ENCODE measurements at regions not wholly inside any gene's neighbourhood (a gene's known extent, or its start where the extent isn't known, plus 50 kb on each side); places are given as distances from the start of the nearest gene placed in this dataset.
A peak's percentile ranks its signal among the peaks of the same experiment; 100 is the strongest.

DNA sequence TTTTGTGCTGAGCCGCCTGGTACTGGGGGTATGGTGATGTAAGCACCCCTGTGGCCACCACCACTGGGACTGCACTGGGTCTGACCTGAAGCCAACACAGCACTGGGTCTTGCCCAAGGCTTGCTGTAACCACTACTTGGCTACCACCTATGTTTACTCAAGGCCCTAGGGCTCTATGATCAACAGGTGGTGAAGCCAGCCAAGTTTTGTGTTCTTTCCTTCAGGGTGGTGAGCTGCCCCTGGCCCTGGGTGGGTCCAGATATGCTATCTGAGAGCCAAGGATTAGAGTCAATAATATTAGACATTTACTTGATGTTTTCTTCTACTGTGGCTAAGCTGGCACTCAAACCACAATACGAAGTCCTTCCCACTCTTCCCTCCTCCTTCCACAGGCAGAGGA is 55.1 kb upstream of the PAGE4 start:
- no peak for DNase-seq

DNA sequence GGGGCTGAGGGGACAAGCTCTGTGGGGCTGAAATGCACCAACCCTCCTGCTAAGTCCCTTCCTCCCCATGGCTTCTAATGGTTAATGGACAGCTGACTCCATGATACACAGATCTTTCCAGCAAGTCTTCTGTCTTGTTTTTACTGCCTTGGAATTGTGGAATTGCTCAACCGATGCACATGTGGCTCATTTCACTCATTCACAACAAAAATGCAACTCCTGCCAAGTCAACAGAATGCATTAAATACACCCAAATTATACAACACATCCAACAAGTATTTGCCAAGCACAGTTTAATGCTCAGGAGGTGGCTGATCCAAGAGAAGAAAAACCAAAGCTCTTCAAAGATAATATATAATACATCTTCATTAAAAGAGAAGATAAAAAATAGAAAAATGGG is 61.9 kb upstream of the PAGE4 start:
- peak in 2 of 3 donors; percentile 15 to 54 for DNase-seq

DNA sequence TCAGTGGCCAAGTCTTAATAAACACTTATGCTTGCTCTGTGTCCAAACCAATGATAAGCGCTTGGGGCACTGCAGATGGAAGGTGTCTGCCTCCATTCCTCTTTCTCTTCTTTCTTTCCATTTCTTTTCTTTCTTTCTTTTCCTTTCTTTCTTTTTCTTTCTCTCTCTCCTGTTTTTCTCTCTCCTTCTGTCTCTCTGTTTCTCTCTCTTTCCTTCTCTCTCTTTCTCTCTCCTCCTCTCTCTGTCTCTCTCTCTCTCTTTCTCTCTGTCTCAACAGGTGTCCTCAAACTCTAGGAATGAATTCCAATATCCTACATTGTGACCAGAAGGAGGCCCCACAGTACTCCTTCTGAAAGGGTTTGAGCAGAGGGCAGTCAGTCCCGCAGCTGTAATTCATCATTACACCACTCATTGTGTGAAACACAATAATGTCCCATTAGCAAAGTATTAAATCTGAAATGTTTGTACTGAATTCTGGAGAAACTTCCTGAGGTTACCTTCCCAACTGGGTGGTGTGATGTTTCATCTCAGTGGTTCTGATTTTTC is 66.5 kb upstream of the PAGE1 start:
- no peak for DNase-seq

DNA sequence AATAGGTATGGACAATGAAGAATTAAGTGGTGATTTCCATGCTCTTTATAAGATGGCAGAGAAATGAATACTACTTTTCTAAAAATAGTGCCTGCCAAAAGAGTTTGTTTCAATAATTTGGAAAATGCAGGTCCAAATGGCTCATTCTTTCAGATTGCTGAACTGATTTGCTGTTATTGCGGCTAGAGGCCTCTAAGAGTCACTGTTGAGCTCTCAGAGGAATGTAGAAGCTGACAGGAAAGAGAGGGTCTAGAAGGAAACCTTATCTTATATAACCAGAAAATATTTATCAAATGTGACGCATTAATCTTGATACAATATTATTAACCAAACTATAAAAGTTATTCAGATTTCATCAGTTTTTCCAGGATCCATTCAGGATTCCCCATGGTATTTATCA is 65.7 kb upstream of the PAGE1 start:
- peak in 1 of 3 donors; percentile 22 for DNase-seq

DNA sequence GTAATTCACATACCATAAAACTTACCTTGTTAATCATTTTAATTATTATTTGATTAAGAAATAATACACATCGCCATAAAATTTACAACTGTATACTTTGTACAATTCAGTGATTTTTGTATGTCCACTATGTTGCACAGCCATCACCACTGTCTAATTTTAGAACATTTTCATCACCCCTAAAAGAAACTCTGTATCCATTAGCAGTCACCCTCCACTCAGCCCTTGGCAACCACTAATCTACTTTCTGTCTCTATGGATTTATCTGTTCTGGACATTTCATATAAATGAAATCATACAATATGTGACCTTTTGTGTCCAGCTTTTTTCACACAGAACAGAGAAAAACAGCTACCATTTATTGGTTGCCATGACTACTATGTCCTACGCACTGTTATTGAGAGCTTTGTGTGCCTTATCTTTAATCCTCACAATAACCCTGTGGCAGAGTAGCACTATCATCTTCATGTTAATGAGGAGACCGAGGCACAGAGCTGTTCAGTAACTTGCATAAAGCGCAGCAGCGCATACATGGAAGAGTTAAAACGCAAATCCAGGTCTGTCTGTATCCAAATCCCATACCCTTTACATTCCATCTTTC is 64.6 kb upstream of the PAGE1 start:
- peak in 1 of 3 donors; percentile 7 for DNase-seq

DNA sequence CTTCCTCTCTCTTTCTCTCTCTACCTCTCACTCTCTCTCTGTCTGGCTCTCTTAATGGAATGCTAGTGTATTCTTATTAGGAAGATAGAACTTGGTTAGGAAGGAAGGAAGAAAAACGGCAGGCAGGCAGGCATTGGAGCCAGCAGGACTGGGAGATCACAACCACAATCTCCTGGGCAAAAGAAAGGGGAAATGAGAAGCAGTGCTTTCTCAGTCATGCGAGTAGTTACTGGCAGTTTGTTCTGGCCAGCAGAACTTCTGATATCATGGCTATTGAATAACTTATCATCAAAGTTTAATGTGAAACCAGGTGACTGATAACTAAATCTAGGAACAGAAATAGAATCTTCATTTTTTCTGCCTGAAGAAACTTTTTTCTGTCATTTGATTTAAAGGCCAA is 60.9 kb upstream of the PAGE1 start:
- no peak for DNase-seq

DNA sequence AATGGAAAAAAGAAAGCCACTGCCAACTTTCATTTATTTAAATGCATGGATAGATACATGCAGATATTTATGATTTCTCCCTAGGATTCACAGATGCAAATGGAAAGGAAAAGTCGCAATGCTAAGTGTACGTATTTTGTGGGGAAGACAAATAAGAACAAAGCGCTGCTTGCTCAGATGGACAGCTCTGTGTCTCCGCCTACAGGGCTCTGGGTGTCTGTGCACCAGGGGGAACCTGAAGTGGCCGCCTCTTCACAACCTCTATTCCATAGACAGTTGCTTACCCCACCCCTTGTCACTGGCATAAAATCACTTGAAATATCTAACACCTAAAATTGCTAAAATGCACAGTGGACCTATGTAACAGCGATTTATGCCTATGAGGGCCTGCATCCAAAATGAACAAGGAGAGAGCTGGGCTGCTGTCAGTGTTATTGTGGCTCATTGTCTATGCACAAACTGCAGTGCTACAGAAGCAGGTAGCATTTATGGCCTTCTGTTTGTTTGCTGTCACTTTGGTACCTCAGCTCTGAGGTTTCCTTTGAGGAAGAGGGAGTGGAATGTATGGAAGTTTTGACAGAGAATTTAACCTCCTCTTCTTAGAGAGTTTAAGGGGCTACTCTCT is 58.6 kb upstream of the PAGE1 start:
- DNase-seq: peak in 2 of 3 donors; percentile 16 to 44

DNA sequence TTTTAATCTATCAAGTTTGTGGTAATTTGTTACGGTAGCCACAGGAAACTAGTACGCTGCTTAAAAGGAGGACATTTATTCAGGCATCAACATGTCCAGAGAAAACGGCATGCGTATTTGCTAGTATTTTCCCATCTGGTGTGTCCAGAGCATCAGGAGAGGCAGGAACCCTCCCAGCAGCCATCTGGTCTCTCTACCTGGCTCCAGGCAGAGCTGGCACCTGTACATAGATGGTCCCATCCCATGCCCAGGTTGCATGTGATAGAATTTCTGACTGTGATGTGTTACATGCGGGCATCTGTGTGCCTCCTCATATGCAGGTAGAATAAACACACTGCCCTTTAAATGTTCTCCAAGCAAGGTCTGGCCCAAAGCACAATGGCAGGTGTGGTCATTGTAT is 57.9 kb upstream of the PAGE1 start:
- no peak for DNase-seq

DNA sequence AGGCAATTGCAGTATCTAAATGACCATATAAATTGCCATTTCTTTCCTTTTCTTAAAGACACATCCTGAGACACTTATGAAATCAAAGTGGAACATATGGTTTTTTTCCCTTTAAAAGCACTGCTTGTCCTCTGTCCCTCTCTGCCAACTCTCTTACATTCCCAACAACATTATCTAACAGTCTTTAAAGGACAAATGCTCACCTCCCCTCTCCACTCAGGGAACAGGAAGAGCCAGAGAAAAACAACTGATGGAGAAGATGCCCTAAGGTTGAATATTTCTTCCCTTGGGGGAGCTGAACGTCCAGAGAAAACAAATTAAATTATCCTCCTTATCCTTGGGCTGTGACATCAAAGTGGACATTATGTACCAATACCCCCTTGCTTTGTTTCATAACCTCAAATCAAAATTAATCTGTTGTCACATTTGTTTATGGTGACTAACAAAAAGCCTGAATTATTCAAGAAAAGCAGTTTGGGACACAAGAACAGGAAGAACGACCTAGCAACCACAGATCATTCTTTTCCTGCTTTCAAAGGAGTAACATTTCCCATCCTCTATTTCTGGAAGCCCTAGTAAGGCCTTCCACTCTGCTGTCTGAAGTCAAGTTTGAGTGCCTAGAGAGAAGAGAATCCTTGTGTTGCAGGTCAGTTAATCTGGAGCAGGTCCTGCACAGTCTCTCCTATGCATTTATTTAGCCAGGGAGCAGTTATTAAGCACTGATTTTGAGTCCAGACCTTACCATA is 52.6 kb upstream of the PAGE1 start:
- DNase-seq: no peak

DNA sequence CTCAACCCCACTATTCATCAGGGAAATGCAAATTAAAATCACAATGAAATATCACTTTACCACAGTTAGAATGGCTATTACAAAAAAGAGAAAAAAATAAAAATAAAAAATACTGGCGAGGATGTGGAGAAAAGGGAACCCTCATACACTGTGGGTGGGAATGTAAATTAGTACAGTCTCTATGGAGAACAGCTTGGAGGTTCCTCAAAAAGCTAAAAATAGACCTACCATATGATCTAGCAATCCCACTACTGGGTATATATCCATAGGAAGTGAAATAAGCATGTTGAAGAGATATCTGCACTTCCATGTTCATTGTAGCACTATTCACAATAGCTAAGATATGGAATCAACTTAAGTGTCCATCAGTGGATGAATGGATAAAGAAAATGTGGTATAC is 50.5 kb upstream of the PAGE1 start:
- DNase-seq: no peak

Measured in muscle of back (tissue), 3 donors.